Mesendoderm (in vitro differentiated cells): ENCODE measurements at regions not wholly inside any gene's neighbourhood (a gene's known extent, or its start where the extent isn't known, plus 50 kb on each side); places are given as distances from the start of the nearest gene placed in this dataset.

Source experiments
- DNase-seq: peaks from one replicate; pipeline ENCODE4 v3.0.0; 2013
- H2AK5ac ChIP-seq: 2 replicates; pipeline ENCODE4 v1.6.1; 2013; ENCODE audit warnings: low read length, inconsistent platforms
- H2BK120ac ChIP-seq: 2 replicates; pipeline ENCODE4 v1.6.1; 2013; ENCODE audit warnings: low read depth, mild to moderate bottlenecking, low read length, moderate library complexity, mixed read lengths
- H2BK15ac ChIP-seq: replicated peaks from 2 replicates; pipeline ENCODE4 v1.6.1; 2013; ENCODE audit warnings: low read depth, mild to moderate bottlenecking, moderate library complexity
- H2BK5ac ChIP-seq: 2 replicates; pipeline ENCODE4 v1.6.1; 2013; ENCODE audit warnings: low read length, inconsistent platforms
- H3K18ac ChIP-seq: 2 replicates; pipeline ENCODE4 v1.6.1; 2013; ENCODE audit warnings: mild to moderate bottlenecking, low read length, mixed read lengths
- H3K23ac ChIP-seq: one replicate; pipeline ENCODE4 v1.6.1; 2013; ENCODE audit warnings: low read length
- H3K27ac ChIP-seq: 2 replicates; pipeline ENCODE4 v1.5.1; 2013; ENCODE audit warnings: low read depth, mild to moderate bottlenecking, inconsistent platforms, low read length, moderate library complexity
- H3K27me3 ChIP-seq: 2 replicates; pipeline ENCODE4 v1.6.1; 2013; ENCODE audit warnings: low read length, control low read depth, mild to moderate bottlenecking, inconsistent platforms; ENCODE audit not compliant: insufficient read depth, poor library complexity
- H3K36me3 ChIP-seq: 2 replicates; pipeline ENCODE4 v1.6.1; 2013; ENCODE audit warnings: low read length, inconsistent platforms; ENCODE audit not compliant: control insufficient read depth, insufficient read depth
- H3K4ac ChIP-seq: one replicate; pipeline ENCODE4 v1.6.1; 2013; ENCODE audit warnings: low read depth, mild to moderate bottlenecking, low read length, moderate library complexity
- H3K4me1 ChIP-seq: 2 replicates; pipeline ENCODE4 v1.6.1; 2013; ENCODE audit warnings: low read depth, low read length, inconsistent platforms; ENCODE audit not compliant: control insufficient read depth
- H3K4me2 ChIP-seq: 2 replicates; pipeline ENCODE4 v1.6.1; 2013; ENCODE audit warnings: low read length
- H3K4me3 ChIP-seq: 2 replicates; pipeline ENCODE4 v1.5.1; 2013; ENCODE audit warnings: mild to moderate bottlenecking, low read length
- H3K56ac ChIP-seq: one replicate; pipeline ENCODE4 v1.6.1; 2013; ENCODE audit warnings: low read length
- H3K79me1 ChIP-seq: 2 replicates; pipeline ENCODE4 v1.6.1; 2013; ENCODE audit warnings: low read length, inconsistent platforms
- H3K79me2 ChIP-seq: 2 replicates; pipeline ENCODE4 v1.6.1; 2013; ENCODE audit warnings: mild to moderate bottlenecking, low read length; ENCODE audit not compliant: control insufficient read depth, insufficient read depth
- H3K9ac ChIP-seq: 2 replicates; pipeline ENCODE4 v1.6.1; 2013; ENCODE audit warnings: low read length, inconsistent platforms
- H4K5ac ChIP-seq: one replicate; pipeline ENCODE4 v1.6.1; 2013; ENCODE audit warnings: low read length
- H4K8ac ChIP-seq: one replicate; pipeline ENCODE4 v1.6.1; 2013; ENCODE audit warnings: low read depth, mild to moderate bottlenecking, control low read depth, low read length, moderate library complexity
- WGBS: extraction: QIAGEN DNeasy Blood & Tissue Kit; methylation state at CpG from one replicate; pipeline ENCODE4 v1.1.7; 2013; ENCODE audit warnings: low lambda C conversion rate, missing lambda C conversion rate; ENCODE audit not compliant: insufficient coverage; ENCODE audit errors: extremely low coverage; 5-methylcytosine and 5-hydroxymethylcytosine counted together

DNA sequence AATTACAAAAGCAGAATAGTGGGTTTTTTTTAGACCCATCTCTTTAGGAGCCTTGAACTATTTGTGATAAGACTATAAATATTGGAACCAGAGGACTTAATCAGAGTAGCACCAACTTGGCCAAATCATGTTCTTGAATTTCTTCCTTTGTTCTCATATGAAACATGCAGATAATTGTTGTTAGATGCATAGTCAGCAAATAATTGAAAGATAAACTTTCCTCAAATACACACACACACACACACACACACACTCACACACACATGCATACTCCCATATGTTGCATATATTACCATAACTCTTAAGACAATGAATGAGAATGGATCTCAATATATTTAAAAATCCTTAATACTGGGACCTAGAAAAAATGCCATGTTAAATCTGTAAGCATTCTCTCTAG, 310.4 kb downstream of the KCNJ2 start:
- H3K27ac ChIP-seq = no peak overlapping the region
- no peak for DNase-seq
- no peak overlapping the region for H4K5ac ChIP-seq

DNA sequence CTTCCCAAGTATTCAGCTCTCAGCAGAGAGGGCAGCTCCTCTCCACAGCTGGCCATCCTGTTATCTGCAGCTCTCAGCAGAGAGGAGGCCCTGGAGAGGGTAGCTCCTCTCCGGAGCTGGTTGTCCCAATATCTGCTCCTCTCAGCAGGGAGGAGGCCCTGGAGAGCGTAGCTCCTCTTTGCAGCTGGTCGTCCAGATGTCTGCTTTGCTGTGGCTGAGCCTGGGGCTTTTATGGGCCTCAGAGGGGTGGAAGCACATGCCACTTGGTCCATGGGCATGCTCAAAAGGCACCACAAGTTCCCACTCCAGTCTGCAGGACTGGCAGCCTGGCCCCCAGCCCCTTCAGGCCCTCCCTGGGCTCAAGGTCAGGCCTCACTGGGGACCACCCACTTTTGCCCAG, 314.3 kb downstream of the KCNJ2 start:
- Histone ChIP-seq H4K8ac (no peak overlapping the region), H2BK5ac (no peak overlapping the region), H3K79me2 (no peaks in the 10 kb centered on the region), H4K5ac (no peak overlapping the region), H3K4me2 (no peak overlapping the region), H3K18ac (no peak overlapping the region), H3K23ac (no peak overlapping the region), H2BK120ac (no peak overlapping the region), H3K36me3 (no peaks in the 10 kb centered on the region), H3K9ac (no peak overlapping the region), H2AK5ac (no peak overlapping the region), H3K79me1 (no peaks in the 10 kb centered on the region), H3K4me3 (no peak overlapping the region), H3K56ac (no peak overlapping the region), H2BK15ac (no peak overlapping the region), H3K27ac (no peak overlapping the region), H3K4me1 (no peaks in the 10 kb centered on the region), H3K4ac (no peak overlapping the region), H3K27me3 (no peaks in the 10 kb centered on the region)
- DNase-seq = peak; percentile 15
- WGBS = no CpG with 5 or more reads among the region's 3 CpGs

More for the DNA sequence above, 310.4 kb downstream of the KCNJ2 start:
- no peak overlapping the region for H4K8ac ChIP-seq
- no peak overlapping the region for H3K18ac ChIP-seq
- no peak overlapping the region for H2BK5ac ChIP-seq
- no peak overlapping the region for H2AK5ac ChIP-seq
- no peak overlapping the region for H3K4me2 ChIP-seq
- H3K4ac ChIP-seq = no peak overlapping the region
- no peak overlapping the region for H3K56ac ChIP-seq
- no peak overlapping the region for H3K23ac ChIP-seq
- no peaks in the 10 kb centered on the region for H3K36me3 ChIP-seq
- H3K79me1 ChIP-seq = no peaks in the 10 kb centered on the region
- no peak overlapping the region for H3K4me3 ChIP-seq
- no peak overlapping the region for H2BK120ac ChIP-seq
- H3K79me2 ChIP-seq = no peaks in the 10 kb centered on the region
- H3K27me3 ChIP-seq = no peaks in the 10 kb centered on the region
- H3K4me1 ChIP-seq = no peaks in the 10 kb centered on the region
- H3K9ac ChIP-seq = no peak overlapping the region
- H2BK15ac ChIP-seq = no peak overlapping the region

DNA sequence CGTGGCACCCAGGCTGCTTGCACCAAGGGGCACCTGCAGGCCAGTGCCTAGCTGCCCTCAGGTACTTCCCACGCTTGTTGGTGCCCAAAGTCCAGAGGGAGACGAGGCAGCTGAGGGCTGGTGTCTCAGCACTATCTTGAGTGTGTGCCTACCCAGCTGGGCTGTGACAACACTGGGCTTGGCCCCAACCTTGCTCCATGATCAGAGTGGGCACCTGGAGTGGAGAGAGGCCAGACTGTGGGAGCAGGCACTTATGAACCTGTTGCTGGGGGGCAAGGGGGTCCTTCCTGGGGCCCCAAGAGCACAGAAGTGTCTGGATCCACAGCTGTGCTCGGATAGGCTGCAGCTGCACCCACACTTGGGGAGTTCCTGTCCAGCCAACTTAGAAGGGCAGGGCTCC, 314.7 kb downstream of the KCNJ2 start:
- Histone ChIP-seq H3K36me3 (no peaks in the 10 kb centered on the region), H3K4ac (no peak overlapping the region), H2BK120ac (no peak overlapping the region), H3K4me1 (no peaks in the 10 kb centered on the region), H4K5ac (no peak overlapping the region), H3K4me3 (no peak overlapping the region), H3K9ac (no peak overlapping the region), H2BK5ac (no peak overlapping the region), H3K79me1 (no peaks in the 10 kb centered on the region), H3K56ac (no peak overlapping the region), H3K23ac (no peak overlapping the region), H2BK15ac (no peak overlapping the region), H3K27me3 (no peaks in the 10 kb centered on the region), H2AK5ac (no peak overlapping the region), H3K79me2 (no peaks in the 10 kb centered on the region), H3K18ac (no peak overlapping the region), H4K8ac (no peak overlapping the region), H3K27ac (no peak overlapping the region), H3K4me2 (no peak overlapping the region)
- DNase-seq = no peak
- no CpG with 5 or more reads among the region's 4 CpGs for WGBS

DNA sequence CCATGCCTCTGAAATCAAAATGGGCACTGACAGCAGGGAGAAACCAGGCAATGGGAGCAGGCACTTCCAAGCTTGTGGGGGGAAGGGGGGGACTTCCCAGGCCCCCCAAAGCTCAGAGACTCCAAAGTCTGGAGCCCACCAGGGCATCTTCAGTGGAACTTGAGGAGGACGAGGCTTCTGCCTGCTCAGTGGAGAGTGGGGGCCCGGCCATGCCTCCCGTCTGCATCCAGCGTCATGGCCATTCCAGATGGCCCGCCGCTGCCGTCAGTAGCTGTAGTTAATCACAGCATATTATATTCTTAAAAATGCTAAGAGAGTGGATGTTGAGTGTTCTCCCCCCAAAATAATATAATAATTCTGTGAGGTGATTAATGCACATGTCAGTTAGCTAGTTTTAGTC, 315.2 kb downstream of the KCNJ2 start:
- Histone ChIP-seq H3K4me2 (no peak overlapping the region), H2BK120ac (no peak overlapping the region), H3K18ac (no peak overlapping the region), H3K79me2 (no peaks in the 10 kb centered on the region), H3K27ac (no peak overlapping the region), H3K4me1 (no peaks in the 10 kb centered on the region), H4K5ac (no peak overlapping the region), H2BK15ac (no peak overlapping the region), H4K8ac (no peak overlapping the region), H3K9ac (no peak overlapping the region), H2AK5ac (no peak overlapping the region), H3K4me3 (no peak overlapping the region), H2BK5ac (no peak overlapping the region), H3K23ac (no peak overlapping the region), H3K27me3 (no peaks in the 10 kb centered on the region), H3K56ac (no peak overlapping the region), H3K36me3 (no peaks in the 10 kb centered on the region), H3K79me1 (no peaks in the 10 kb centered on the region), H3K4ac (no peak overlapping the region)
- DNase-seq = no peak
- no CpG with 5 or more reads among the region's 7 CpGs for WGBS

DNA sequence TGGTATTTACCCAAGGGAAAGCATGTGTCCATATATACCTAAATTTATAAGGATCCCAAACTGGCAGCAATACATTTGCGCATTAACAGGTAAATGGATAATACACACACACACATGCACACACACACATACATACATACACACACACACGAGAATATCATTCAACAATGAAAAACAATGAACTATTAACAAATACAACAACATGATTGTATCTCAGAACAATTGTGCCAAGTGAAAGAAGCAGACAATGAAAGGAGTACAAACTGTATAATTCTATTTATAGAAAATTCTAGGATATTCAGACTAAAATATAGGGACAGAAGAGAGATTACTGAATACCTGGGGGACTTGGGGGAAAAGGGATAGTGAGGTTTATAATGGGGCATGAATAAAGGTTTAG, 323.0 kb downstream of the KCNJ2 start:
- Histone ChIP-seq H3K79me2 (no peaks in the 10 kb centered on the region), H3K18ac (no peak overlapping the region), H2AK5ac (no peak overlapping the region), H3K56ac (no peak overlapping the region), H3K4ac (no peak overlapping the region), H2BK5ac (no peak overlapping the region), H4K8ac (no peak overlapping the region), H3K27ac (no peak overlapping the region), H3K23ac (no peak overlapping the region), H2BK15ac (no peak overlapping the region), H2BK120ac (no peak overlapping the region), H3K79me1 (no peaks in the 10 kb centered on the region), H4K5ac (no peak overlapping the region), H3K4me1 (no peaks in the 10 kb centered on the region), H3K4me2 (no peak overlapping the region), H3K36me3 (no peaks in the 10 kb centered on the region), H3K9ac (no peak overlapping the region), H3K4me3 (no peak overlapping the region), H3K27me3 (no peaks in the 10 kb centered on the region)
- no CpG with 5 or more reads among the region's 2 CpGs for WGBS
- no peak for DNase-seq

DNA sequence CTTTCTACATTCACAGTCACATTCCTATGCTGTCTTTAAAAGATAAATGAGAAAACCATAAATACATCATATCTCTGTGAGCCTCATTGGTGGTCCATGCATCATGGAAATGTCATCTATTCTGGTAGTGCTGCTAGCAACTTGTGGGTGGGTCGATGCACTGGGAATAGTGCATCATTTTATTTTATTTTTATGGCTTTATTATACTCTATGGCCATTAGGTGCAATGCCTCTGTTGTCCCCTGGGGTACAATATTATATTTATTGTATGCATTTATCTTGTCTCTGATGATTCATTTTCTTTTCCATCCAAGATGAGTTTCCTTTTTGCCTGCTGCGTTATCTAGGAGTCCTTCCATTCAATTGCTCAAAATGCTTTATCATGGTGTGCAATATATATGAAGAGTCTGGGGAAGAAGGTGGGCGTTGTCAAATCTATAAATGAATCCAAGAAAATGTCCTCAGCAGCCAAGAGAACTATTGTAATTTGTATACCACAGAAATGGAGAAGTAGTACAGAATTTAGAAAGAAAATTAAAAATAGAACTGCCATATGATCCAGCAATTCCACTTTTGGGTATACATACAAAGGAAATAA, 324.0 kb downstream of the KCNJ2 start:
- no CpG with 5 or more reads among the region's 3 CpGs for WGBS

More for the DNA sequence above, 324.0 kb downstream of the KCNJ2 start:
- Histone ChIP-seq H3K56ac (no peak overlapping the region), H3K4me2 (no peak overlapping the region), H3K4me1 (no peaks in the 10 kb centered on the region), H3K27ac (no peak overlapping the region), H3K27me3 (no peaks in the 10 kb centered on the region), H2BK15ac (no peak overlapping the region), H3K23ac (no peak overlapping the region), H3K79me2 (no peaks in the 10 kb centered on the region), H4K8ac (no peak overlapping the region), H3K4ac (no peak overlapping the region), H2BK5ac (no peak overlapping the region), H3K36me3 (no peaks in the 10 kb centered on the region), H2AK5ac (no peak overlapping the region), H3K4me3 (no peak overlapping the region), H2BK120ac (no peak overlapping the region), H3K18ac (no peak overlapping the region), H4K5ac (no peak overlapping the region), H3K9ac (no peak overlapping the region), H3K79me1 (no peaks in the 10 kb centered on the region)
- DNase-seq = no peak
